CD8-positive, alpha-beta memory T cell (primary cell): ENCODE measurements at regions not wholly inside any gene's neighbourhood (a gene's known extent, or its start where the extent isn't known, plus 50 kb on each side); places are given as distances from the start of the nearest gene placed in this dataset.

ENCODE experiments used
- CTCF ChIA-PET: fragments of 350-600 bp; sonication (Branson Sonifier 250); formaldehyde crosslinking; loops from one replicate; lab custom pipeline; 2021; ENCODE audit warnings: antibody characterized with exemption; lab: Charles Lee
- POLR2A ChIA-PET: fragments of 350-600 bp; sonication (Branson Sonifier 250); formaldehyde crosslinking; loops from one replicate; lab custom pipeline; 2021; ENCODE audit warnings: antibody characterized with exemption; lab: Charles Lee
- DNase-seq, 5 donors: peaks; one replicate each; pipeline versions ENCODE4 v3.0.0 to v3.0.0-alpha.2; 2020 to 2022; ENCODE audit warnings: mixed read lengths in 1 of 5
- H3K27ac ChIP-seq: one replicate; pipeline ENCODE4 v1.7.0; 2013; ENCODE audit warnings: low read depth, mild to moderate bottlenecking, low read length, moderate library complexity
- H3K27me3 ChIP-seq: 2 replicates; pipeline ENCODE4 v1.7.0; 2013; ENCODE audit warnings: low read length, mild to moderate bottlenecking; ENCODE audit not compliant: insufficient read depth, poor library complexity, severe bottlenecking
- H3K36me3 ChIP-seq: 2 replicates; pipeline ENCODE4 v1.7.0; 2013; ENCODE audit warnings: mild to moderate bottlenecking, low read length, moderate library complexity; ENCODE audit not compliant: insufficient read depth
- H3K4me1 ChIP-seq: 2 replicates; pipeline ENCODE4 v1.7.0; 2013; ENCODE audit warnings: mild to moderate bottlenecking, low read length, moderate library complexity; ENCODE audit not compliant: insufficient read depth
- H3K4me3 ChIP-seq: 2 replicates; pipeline ENCODE4 v1.7.0; 2013; ENCODE audit warnings: mild to moderate bottlenecking, low read length
- H3K9me3 ChIP-seq: 2 replicates; pipeline ENCODE4 v1.7.0; 2013; ENCODE audit warnings: mild to moderate bottlenecking, low read length
- H3K27ac Mint-ChIP-seq, 8 donors: one replicate each; pipeline ENCODE4 v1.8.0; 2020 to 2021; ENCODE audit warnings: mixed read lengths in 8 of 8, mild to moderate bottlenecking in 6 of 8, inconsistent platforms in 3 of 8, moderate library complexity in 3 of 8
- H3K27me3 Mint-ChIP-seq, 2 donors: one replicate each; pipeline ENCODE4 v1.8.0; 2020 to 2021; ENCODE audit warnings: mixed read lengths in 2 of 2, mild to moderate bottlenecking in 1 of 2, moderate library complexity in 1 of 2
- H3K36me3 Mint-ChIP-seq, 3 donors: one replicate each; pipeline ENCODE4 v1.8.0; 2020 to 2021; ENCODE audit warnings: mixed read lengths in 3 of 3, inconsistent platforms in 1 of 3, mild to moderate bottlenecking in 1 of 3
- H3K4me1 Mint-ChIP-seq, 3 donors: one replicate each; pipeline ENCODE4 v1.8.0; 2020 to 2021; ENCODE audit warnings: mixed read lengths in 3 of 3, inconsistent platforms in 1 of 3, mild to moderate bottlenecking in 1 of 3
- H3K4me3 Mint-ChIP-seq, 7 donors: one replicate each; pipeline ENCODE4 v1.8.0; 2020 to 2021; ENCODE audit warnings: mixed read lengths in 7 of 7, mild to moderate bottlenecking in 6 of 7, moderate library complexity in 4 of 7, inconsistent platforms in 2 of 7
- H3K9me3 Mint-ChIP-seq, 5 donors: one replicate each; pipeline ENCODE4 v1.8.0; 2020 to 2022; ENCODE audit warnings: mixed read lengths in 5 of 5, mild to moderate bottlenecking in 3 of 5, moderate library complexity in 2 of 5, inconsistent platforms in 1 of 5

DNA sequence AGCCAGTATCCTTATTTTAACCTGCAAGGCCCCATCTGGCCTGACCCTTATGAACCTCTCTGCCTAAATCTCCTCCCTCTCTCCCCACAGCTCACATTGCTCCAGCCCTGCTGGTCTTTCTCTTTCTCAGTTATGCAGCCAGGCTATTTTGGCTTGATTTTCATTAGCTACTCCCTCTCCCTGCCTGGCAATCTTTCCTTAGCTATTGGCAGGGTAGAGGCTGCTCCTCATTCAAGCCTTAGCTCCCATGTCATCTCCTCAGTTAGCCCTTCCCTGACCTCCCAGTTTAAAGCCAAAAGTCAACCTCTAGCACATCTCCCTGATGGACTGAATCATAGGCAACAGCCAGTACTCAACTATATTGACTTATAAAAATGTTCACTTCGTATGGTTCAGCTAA is 214.4 kb upstream of the CELF2 start:
- POLR2A ChIA-PET = no interaction called here
- no peak overlapping the region for H3K27ac Mint-ChIP-seq
- H3K27me3 Mint-ChIP-seq = peaks cover 5 to 8% of the 10 kb centered on the region in 2 donors
- peaks cover 0 to 2% (median 0%) of the 10 kb centered on the region in 5 donors for H3K9me3 Mint-ChIP-seq
- Histone ChIP-seq H3K36me3 (no peaks in the 10 kb centered on the region), H3K4me1 (no peaks in the 10 kb centered on the region), H3K27ac (no peak overlapping the region), H3K27me3 (no peaks in the 10 kb centered on the region), H3K9me3 (no peaks in the 10 kb centered on the region), H3K4me3 (no peak overlapping the region)
- H3K4me1 Mint-ChIP-seq = no peaks in the 10 kb centered on the region
- no peak for DNase-seq
- no peaks in the 10 kb centered on the region for H3K36me3 Mint-ChIP-seq
- H3K4me3 Mint-ChIP-seq = no peak overlapping the region
- CTCF ChIA-PET = no interaction called here

DNA sequence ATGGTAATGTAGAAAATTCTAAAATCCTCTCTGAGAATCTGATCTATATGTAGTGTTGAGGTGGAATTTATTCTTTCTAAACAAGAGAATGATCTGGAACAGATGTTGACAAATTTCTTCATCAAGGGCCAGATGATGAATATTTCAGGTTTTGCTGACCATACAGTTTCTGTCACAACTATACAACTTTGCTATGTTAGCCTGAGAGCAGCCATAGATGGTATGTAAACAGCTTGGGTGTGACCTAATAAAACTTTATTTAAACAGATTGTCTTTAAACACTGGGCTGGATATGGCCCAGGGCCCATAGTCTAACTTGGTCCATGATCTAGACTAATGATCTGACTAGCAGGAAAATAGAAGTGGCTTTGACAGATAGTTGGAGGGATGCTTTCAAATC is 213.6 kb upstream of the CELF2 start:
- Histone ChIP-seq H3K27me3 (no peaks in the 10 kb centered on the region), H3K4me1 (no peaks in the 10 kb centered on the region), H3K36me3 (no peaks in the 10 kb centered on the region), H3K27ac (no peak overlapping the region), H3K9me3 (no peaks in the 10 kb centered on the region), H3K4me3 (no peak overlapping the region)
- Mint-ChIP-seq H3K9me3 (no peaks in the 10 kb centered on the region), H3K4me1 (no peaks in the 10 kb centered on the region), H3K27ac (no peak overlapping the region), H3K4me3 (no peak overlapping the region), H3K36me3 (no peaks in the 10 kb centered on the region), H3K27me3 (peaks cover 6% of the 10 kb centered on the region in 2 donors)
- no peak for DNase-seq
- ChIA-PET POLR2A (no interaction called here), CTCF (no interaction called here)

DNA sequence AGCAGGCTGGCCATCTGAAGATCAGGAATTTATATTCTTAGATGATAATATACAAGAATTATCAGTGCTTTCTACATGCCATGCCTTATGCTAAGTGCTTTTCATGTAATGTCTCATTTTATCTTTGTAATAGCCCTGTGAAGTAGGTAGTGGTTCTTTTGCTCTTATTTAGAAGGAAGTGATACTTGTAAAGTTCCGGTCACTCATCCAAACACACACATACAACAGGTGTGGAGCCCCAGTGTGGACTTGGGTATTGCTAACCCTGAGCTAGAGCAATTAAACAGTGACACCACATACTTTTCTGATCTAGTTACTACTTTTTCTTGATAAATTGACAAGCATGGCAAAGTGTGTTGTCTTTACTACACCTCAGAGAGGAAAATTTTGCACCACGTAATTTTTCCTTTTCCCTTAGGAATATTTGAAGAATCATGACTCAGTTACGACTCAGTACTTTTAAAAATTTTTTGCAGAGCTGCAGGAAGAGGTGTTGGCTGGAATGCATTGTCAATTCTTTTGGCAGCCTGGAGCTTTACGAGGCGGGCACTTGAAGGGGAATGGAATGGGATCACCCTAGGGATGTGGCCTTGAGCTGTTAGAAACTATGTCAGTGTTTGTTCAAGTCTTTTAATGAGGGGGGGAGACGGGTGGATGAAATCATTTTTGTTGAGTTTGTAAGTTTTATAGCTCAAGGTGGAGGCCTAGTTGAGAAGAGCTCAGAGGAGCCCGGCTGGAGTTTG is 212.5 kb upstream of the CELF2 start:
- no peak for DNase-seq
- H3K27ac ChIP-seq = no peak overlapping the region
- H3K9me3 ChIP-seq = no peaks in the 10 kb centered on the region
- no peak overlapping the region for H3K27ac Mint-ChIP-seq
- H3K36me3 Mint-ChIP-seq = no peaks in the 10 kb centered on the region
- H3K27me3 Mint-ChIP-seq = peaks cover 4 to 10% of the 10 kb centered on the region in 2 donors
- no peaks in the 10 kb centered on the region for H3K27me3 ChIP-seq
- no peaks in the 10 kb centered on the region for H3K4me1 Mint-ChIP-seq
- H3K4me1 ChIP-seq = no peaks in the 10 kb centered on the region
- no peak overlapping the region for H3K4me3 ChIP-seq
- H3K36me3 ChIP-seq = no peaks in the 10 kb centered on the region
- POLR2A ChIA-PET = no interaction called here
- no peaks in the 10 kb centered on the region for H3K9me3 Mint-ChIP-seq
- CTCF ChIA-PET = no interaction called here
- no peak overlapping the region for H3K4me3 Mint-ChIP-seq

DNA sequence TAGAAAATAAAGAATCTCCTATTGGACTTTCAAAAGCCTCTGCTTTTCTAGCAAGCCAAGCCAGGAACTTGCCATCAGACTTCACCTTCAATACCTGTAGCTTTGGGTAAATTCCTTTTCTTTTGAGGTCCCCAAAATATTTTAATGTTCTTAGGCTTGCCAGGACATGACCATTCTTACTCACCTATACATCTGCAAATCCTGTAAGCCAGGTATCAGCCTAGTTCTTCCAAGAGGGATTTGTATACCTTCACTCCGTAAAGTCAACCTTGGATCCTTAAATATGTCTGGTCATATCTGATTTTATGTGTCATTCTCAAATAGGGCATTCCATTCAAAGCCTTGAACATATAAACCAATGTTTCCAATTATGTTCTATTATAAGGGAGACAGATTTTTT is 210.6 kb upstream of the CELF2 start:
- DNase-seq = no peak
- Histone ChIP-seq H3K9me3 (no peaks in the 10 kb centered on the region), H3K27ac (no peak overlapping the region), H3K36me3 (no peaks in the 10 kb centered on the region), H3K27me3 (no peaks in the 10 kb centered on the region), H3K4me3 (no peak overlapping the region), H3K4me1 (no peaks in the 10 kb centered on the region)
- peaks cover 9 to 15% of the 10 kb centered on the region in 2 donors for H3K27me3 Mint-ChIP-seq
- no peak overlapping the region for H3K4me3 Mint-ChIP-seq
- no peaks in the 10 kb centered on the region for H3K4me1 Mint-ChIP-seq
- no peaks in the 10 kb centered on the region for H3K36me3 Mint-ChIP-seq
- CTCF ChIA-PET = no interaction called here
- no peak overlapping the region for H3K27ac Mint-ChIP-seq
- H3K9me3 Mint-ChIP-seq = no peaks in the 10 kb centered on the region
- POLR2A ChIA-PET = no interaction called here

GRCh38 chr10:10811562-10811961 is 206.1 kb upstream of the CELF2 start:
- ChIA-PET POLR2A (no interaction called here), CTCF (no interaction called here)
- no peak overlapping the region for H3K27ac Mint-ChIP-seq
- H3K9me3 Mint-ChIP-seq = no peaks in the 10 kb centered on the region
- H3K4me3 Mint-ChIP-seq = no peak overlapping the region
- no peaks in the 10 kb centered on the region for H3K36me3 Mint-ChIP-seq
- Histone ChIP-seq H3K27ac (no peak overlapping the region), H3K4me3 (no peak overlapping the region), H3K9me3 (no peaks in the 10 kb centered on the region), H3K4me1 (no peaks in the 10 kb centered on the region), H3K27me3 (no peaks in the 10 kb centered on the region), H3K36me3 (no peaks in the 10 kb centered on the region)
- no peaks in the 10 kb centered on the region for H3K4me1 Mint-ChIP-seq
- H3K27me3 Mint-ChIP-seq = peaks cover 11 to 28% of the 10 kb centered on the region in 2 donors
- no peak for DNase-seq

DNA sequence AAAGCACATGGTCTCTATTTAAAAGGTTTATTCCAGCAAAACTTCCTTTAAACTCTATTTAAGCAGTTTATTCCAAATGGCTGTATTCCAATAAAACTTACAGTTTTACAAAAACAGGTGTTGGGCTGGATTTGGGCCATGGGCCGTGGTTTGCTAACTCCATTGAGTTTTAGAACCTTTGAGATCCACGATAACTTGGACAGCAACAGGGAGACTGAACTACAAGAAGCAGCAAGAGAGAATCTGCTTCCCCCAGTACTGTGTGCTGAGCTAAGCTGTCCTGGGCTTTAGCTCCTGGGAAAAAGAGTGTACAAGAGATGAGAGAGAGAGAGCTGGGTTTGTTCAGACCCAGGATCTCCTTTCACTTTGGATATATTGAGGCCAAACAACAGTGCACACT is 204.0 kb upstream of the CELF2 start:
- no peak overlapping the region for H3K4me3 Mint-ChIP-seq
- CTCF ChIA-PET = no interaction called here

DNA sequence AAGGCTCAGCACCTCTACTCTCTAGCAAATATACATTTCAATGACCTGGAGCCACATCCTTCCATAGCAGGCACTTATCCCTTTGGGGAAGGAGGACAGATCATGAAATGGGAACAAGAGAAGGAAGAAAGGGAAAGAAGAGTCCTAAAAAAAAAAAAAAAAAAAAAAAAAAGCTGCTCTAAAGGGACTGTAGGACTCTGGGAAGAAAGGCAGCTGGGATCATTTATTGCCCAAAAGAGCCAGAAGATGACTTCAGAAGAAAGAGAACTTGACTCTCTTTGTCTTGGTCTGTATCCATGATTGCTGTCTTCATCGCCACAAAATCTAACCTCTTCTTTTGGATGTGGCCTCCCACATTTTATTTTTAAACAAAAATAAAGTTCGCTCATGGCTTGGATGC is 203.6 kb upstream of the CELF2 start:
- H3K4me1 Mint-ChIP-seq = no peaks in the 10 kb centered on the region
- peaks cover 14 to 22% of the 10 kb centered on the region in 2 donors for H3K27me3 Mint-ChIP-seq
- H3K36me3 Mint-ChIP-seq = no peaks in the 10 kb centered on the region

More for the DNA sequence above, 204.0 kb upstream of the CELF2 start:
- no peaks in the 10 kb centered on the region for H3K4me1 ChIP-seq
- H3K4me3 ChIP-seq = no peak overlapping the region
- no peak for DNase-seq
- Mint-ChIP-seq H3K9me3 (no peaks in the 10 kb centered on the region), H3K4me1 (no peaks in the 10 kb centered on the region), H3K27ac (no peak overlapping the region), H3K36me3 (no peaks in the 10 kb centered on the region), H3K27me3 (peaks cover 14 to 25% of the 10 kb centered on the region in 2 donors)
- no peak overlapping the region for H3K27ac ChIP-seq
- no peaks in the 10 kb centered on the region for H3K27me3 ChIP-seq
- POLR2A ChIA-PET = no interaction called here
- no peaks in the 10 kb centered on the region for H3K36me3 ChIP-seq
- no peaks in the 10 kb centered on the region for H3K9me3 ChIP-seq

DNA sequence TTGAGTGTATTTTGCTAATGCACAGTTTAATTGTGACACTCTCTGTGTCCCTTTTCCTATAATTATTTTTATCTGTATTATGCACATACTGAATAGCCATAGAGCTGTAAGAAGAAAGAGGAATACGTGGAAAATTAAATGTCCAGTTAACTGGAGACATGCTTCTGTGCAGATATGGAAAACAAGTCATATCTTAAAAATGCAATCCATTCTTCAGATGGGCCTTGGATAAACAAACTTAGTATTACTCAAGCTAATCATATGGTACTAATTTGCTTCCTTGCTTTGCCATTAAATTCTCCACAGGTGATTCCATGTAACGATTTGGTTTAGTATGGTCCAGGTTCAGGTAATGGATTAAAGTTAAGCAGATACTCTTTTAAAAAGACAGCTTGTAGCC is 201.2 kb upstream of the CELF2 start:
- Mint-ChIP-seq H3K9me3 (no peaks in the 10 kb centered on the region), H3K27me3 (peaks cover 12 to 28% of the 10 kb centered on the region in 2 donors), H3K36me3 (no peaks in the 10 kb centered on the region), H3K27ac (no peak overlapping the region), H3K4me3 (no peak overlapping the region), H3K4me1 (no peaks in the 10 kb centered on the region)
- no peak for DNase-seq
- ChIA-PET POLR2A (no interaction called here), CTCF (no interaction called here)
- H3K4me3 ChIP-seq = no peak overlapping the region
- H3K27me3 ChIP-seq = no peaks in the 10 kb centered on the region
- no peaks in the 10 kb centered on the region for H3K4me1 ChIP-seq
- no peak overlapping the region for H3K27ac ChIP-seq
- no peaks in the 10 kb centered on the region for H3K9me3 ChIP-seq
- H3K36me3 ChIP-seq = no peaks in the 10 kb centered on the region

More for the DNA sequence above, 203.6 kb upstream of the CELF2 start:
- no peak overlapping the region for H3K4me3 ChIP-seq
- Mint-ChIP-seq H3K4me3 (no peak overlapping the region), H3K27ac (no peak overlapping the region), H3K9me3 (no peaks in the 10 kb centered on the region)
- CTCF ChIA-PET = no interaction called here
- H3K4me1 ChIP-seq = no peaks in the 10 kb centered on the region
- no peaks in the 10 kb centered on the region for H3K27me3 ChIP-seq
- H3K9me3 ChIP-seq = no peaks in the 10 kb centered on the region
- POLR2A ChIA-PET = no interaction called here
- DNase-seq = no peak
- no peaks in the 10 kb centered on the region for H3K36me3 ChIP-seq
- no peak overlapping the region for H3K27ac ChIP-seq
